ENCODE measurements at regions not wholly inside any gene's neighbourhood (a gene's known extent, or its start where the extent isn't known, plus 50 kb on each side); places are given as distances from the start of the nearest gene placed in this dataset.
"Not testable (repeated sequence)": the region's sequence is repeated elsewhere in the genome, so short reads cannot be mapped to it uniquely, and the experiment has no call there.

DNA sequence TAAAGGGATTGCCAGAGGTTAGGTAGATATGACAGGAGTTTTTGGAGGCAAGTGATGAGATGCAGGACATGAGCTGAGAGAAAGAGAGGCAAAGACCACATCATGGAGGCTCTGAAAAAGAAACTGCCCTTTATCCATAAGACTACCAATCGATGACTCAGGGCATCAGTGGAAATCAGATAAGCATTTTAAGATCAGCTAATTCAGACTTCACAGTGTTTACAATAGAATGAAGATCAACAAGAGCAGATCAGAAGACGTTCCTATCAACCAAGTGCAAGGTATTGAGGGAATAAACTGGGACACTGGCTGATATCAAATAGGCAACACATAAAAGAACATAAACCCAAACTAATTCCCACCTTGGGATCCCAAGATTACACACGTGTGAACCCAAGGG, 227.2 kb downstream of the SLCO4C1 start:
- DNase-seq = no peak
- Histone ChIP-seq H3K4me1 (no peaks in the 10 kb centered on the region), H3K9me3 (no peaks in the 10 kb centered on the region), H3K4me3 (no peak overlapping the region), H3K27me3 (no peaks in the 10 kb centered on the region), H3K27ac (no peak overlapping the region), H3K36me3 (no peaks in the 10 kb centered on the region)
- intact Hi-C loops (cut with DNase I; ENCODE audit: low total_unique reads) = no loop called here
- no peak for TF ChIP-seq POLR2A (IDR thresholded peaks at IDR 0.05)
- TF ChIP-seq, protein P1, sequence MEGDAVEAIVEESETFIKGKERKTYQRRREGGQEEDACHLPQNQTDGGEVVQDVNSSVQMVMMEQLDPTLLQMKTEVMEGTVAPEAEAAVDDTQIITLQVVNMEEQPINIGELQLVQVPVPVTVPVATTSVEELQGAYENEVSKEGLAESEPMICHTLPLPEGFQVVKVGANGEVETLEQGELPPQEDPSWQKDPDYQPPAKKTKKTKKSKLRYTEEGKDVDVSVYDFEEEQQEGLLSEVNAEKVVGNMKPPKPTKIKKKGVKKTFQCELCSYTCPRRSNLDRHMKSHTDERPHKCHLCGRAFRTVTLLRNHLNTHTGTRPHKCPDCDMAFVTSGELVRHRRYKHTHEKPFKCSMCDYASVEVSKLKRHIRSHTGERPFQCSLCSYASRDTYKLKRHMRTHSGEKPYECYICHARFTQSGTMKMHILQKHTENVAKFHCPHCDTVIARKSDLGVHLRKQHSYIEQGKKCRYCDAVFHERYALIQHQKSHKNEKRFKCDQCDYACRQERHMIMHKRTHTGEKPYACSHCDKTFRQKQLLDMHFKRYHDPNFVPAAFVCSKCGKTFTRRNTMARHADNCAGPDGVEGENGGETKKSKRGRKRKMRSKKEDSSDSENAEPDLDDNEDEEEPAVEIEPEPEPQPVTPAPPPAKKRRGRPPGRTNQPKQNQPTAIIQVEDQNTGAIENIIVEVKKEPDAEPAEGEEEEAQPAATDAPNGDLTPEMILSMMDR (IDR thresholded peaks at IDR 0.05) = no peak

DNA sequence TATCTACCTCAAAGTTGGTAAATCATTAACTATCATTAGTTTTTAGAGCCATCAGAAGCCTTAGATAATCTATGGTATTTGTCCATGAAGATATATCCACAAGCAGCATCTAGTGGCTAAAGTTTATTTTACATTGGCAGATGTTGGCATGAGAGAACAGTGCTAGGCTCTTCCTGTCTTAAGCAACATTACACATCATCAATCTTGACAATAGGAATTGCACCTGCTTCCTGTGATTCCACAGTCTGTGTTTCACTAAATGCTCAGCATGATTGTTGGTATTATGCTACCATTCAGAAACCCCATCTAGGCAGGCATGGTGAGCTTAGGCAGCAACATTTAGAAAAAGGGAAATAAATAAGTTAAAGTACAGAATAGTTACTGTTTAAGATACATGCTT, 246.6 kb downstream of the SLCO4C1 start:
- Histone ChIP-seq H3K36me3 (peaks cover 0 to 4% of the 10 kb centered on the region in 2 donors), H3K4me1 (no peaks in the 10 kb centered on the region), H3K27me3 (no peaks in the 10 kb centered on the region), H3K4me3 (no peak overlapping the region), H3K27ac (no peak overlapping the region), H3K9me3 (no peaks in the 10 kb centered on the region)
- DNase-seq = no peak
- intact Hi-C loops (cut with DNase I; ENCODE audit: low total_unique reads) = no loop called here
- TF ChIP-seq, protein P1 (IDR thresholded peaks at IDR 0.05) = no peak
- TF ChIP-seq POLR2A (IDR thresholded peaks at IDR 0.05) = no peak

DNA sequence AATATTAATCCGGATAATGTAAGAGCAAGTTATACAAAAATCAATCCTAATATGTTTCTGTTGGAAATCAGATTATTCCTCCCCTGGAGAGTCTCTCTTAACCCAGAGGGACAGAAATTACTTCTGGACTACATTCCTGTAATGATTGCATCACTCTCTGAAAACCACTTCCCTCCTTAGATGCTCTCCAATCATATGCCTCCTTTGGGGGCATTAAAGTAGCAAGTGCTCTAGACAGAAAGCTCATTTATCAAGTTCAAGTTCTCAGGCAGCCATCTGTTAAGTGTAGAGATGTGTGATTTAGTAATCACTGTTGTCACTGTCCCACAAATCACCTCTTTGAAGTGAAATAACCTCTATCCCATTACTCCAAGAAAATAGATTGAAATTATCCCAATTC, 247.1 kb downstream of the SLCO4C1 start:
- H3K36me3 ChIP-seq = peaks cover 0 to 4% of the 10 kb centered on the region in 2 donors
- intact Hi-C loops (cut with DNase I; ENCODE audit: low total_unique reads) = no loop called here
- DNase-seq = no peak
- TF ChIP-seq, protein P1 (IDR thresholded peaks at IDR 0.05) = no peak
- TF ChIP-seq POLR2A (IDR thresholded peaks at IDR 0.05) = no peak
- H3K27me3 ChIP-seq = no peaks in the 10 kb centered on the region
- H3K4me1 ChIP-seq = no peaks in the 10 kb centered on the region
- H3K27ac ChIP-seq = no peak overlapping the region
- no peak overlapping the region for H3K4me3 ChIP-seq
- no peaks in the 10 kb centered on the region for H3K9me3 ChIP-seq

DNA sequence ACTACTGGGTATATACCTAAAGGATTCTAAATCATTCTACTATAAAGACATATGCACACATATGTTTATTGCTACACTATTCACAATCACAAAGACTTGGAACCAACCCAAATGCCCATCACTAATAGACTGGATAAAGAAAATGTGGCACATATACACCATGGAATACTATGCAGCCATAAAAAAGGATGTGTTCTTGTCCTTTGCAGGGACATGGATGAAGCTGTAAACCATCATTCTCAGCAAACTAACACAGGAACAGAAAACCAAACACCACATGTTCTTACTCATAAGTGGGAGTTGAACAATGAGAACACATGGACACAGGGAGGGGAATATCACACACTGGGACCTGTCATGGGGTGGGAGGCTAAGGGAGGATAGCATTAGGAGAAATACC, 249.0 kb downstream of the SLCO4C1 start:
- H3K27me3 ChIP-seq; intact Hi-C loops (cut with DNase I; ENCODE audit: low total_unique reads); H3K36me3 ChIP-seq; H3K4me1 ChIP-seq; H3K27ac ChIP-seq; H3K4me3 ChIP-seq; DNase-seq; H3K9me3 ChIP-seq: not testable (repeated sequence)

DNA sequence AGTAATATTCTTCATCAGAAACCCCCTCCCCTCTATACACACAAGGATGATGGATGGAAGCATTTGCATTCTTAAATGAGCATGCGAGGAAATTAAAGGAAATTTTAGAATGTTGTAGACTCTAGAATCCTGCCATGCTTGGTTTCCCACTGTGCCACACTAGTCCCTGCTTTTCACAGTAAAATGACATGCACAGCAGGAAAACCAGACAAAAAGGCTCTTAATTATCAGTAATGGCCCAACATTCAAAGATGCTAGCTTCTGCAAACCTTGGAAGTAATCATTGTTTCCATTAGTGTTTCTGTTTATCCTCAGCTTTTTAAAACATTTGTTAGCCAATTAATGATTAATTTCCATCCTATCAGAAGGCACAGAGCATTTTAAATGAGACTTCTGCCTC, 255.8 kb downstream of the SLCO4C1 start:
- Histone ChIP-seq H3K4me1 (no peaks in the 10 kb centered on the region), H3K9me3 (no peaks in the 10 kb centered on the region), H3K27me3 (no peaks in the 10 kb centered on the region), H3K4me3 (no peak overlapping the region), H3K27ac (no peak overlapping the region), H3K36me3 (no peaks in the 10 kb centered on the region)
- intact Hi-C loops (cut with DNase I; ENCODE audit: low total_unique reads) = no loop called here
- TF ChIP-seq, protein P1 (IDR thresholded peaks at IDR 0.05) = no peak
- no peak for TF ChIP-seq POLR2A (IDR thresholded peaks at IDR 0.05)
- DNase-seq = no peak

DNA sequence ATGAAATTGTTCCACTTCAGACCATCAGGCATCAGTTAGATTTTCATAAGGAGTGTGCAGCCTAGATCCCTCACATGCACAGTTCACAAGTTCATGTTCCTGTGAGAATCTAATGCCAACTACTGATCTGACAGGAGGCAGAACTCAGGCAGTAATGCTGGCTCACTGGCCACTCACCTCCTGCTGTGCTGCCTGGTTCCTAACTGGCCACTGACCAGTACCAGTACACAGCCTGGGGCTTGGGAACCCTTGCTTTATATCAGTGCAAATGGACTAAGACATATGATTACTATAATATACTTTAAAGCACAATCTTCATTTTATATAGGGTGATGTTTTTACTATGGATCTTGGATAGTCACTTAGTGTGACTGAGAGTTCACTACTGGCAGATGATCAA, 259.2 kb downstream of the SLCO4C1 start:
- TF ChIP-seq POLR2A (IDR thresholded peaks at IDR 0.05) = no peak
- TF ChIP-seq, protein P1 (IDR thresholded peaks at IDR 0.05) = no peak
- Histone ChIP-seq H3K4me1 (no peaks in the 10 kb centered on the region), H3K9me3 (no peaks in the 10 kb centered on the region), H3K27ac (no peak overlapping the region), H3K36me3 (no peaks in the 10 kb centered on the region), H3K4me3 (no peak overlapping the region), H3K27me3 (no peaks in the 10 kb centered on the region)
- intact Hi-C loops (cut with DNase I; ENCODE audit: low total_unique reads) = no loop called here
- DNase-seq = no peak

Data from uterus (tissue), 3 donors.